DOHH2 (cell line): ENCODE measurements at regions not wholly inside any gene's neighbourhood (a gene's known extent, or its start where the extent isn't known, plus 50 kb on each side); places are given as distances from the start of the nearest gene placed in this dataset.

Experiments
- CTCF ChIP-seq: fragments of 200-600 bp; sonication (generic); IDR thresholded peaks from one replicate; pipeline ENCODE4 v1.5.1; 2014; ENCODE audit warnings: antibody characterized with exemption, mild to moderate bottlenecking, low read depth, low read length; ENCODE audit not compliant: poor library complexity, severe bottlenecking
- EZH2phosphoT487 ChIP-seq: fragments of 200-600 bp; sonication (generic); IDR thresholded peaks from 2 replicates; pipeline ENCODE4 v1.6.1; 2017; ENCODE audit warnings: borderline replicate concordance, mild to moderate bottlenecking, antibody characterized with exemption, low read length, moderate library complexity, mixed read lengths

- TF ChIP-seq CTCF, result no peak
- TF ChIP-seq EZH2phosphoT487, result no peak
These were observed 247.1 kb downstream of the MYCN start for GRCh38 chr2:16187482-16187817.
